ENCODE measurements at regions not wholly inside any gene's neighbourhood (a gene's known extent, or its start where the extent isn't known, plus 50 kb on each side); places are given as distances from the start of the nearest gene placed in this dataset.

GRCh38 chr3:164903820-164904451, 174.4 kb downstream of the SI start:
- TF ChIP-seq CTCF (IDR thresholded peaks at IDR 0.05) (no peak), ZFX (IDR thresholded peaks at IDR 0.05; ENCODE audit: borderline replicate concordance) (no peak)
